ENCODE measurements at regions not wholly inside any gene's neighbourhood (a gene's known extent, or its start where the extent isn't known, plus 50 kb on each side); places are given as distances from the start of the nearest gene placed in this dataset.
"Not testable (repeated sequence)": the region's sequence is repeated elsewhere in the genome, so short reads cannot be mapped to it uniquely, and the experiment has no call there.

- H3K4me3 ChIP-seq (ENCODE audit: low read depth, low read length): no peak overlapping the region
These were observed 99.9 kb downstream of the ANKRD18B start for GRCh38 chr9:33623658-33624586.

GRCh38 chr9:33628318-33628717 is 104.3 kb downstream of the ANKRD18B start:
- H3K4me3 ChIP-seq (ENCODE audit: low read depth, low read length): not testable (repeated sequence)

- H3K4me3 ChIP-seq (ENCODE audit: low read depth, low read length): no peak overlapping the region
These were observed 104.9 kb downstream of the ANKRD18B start for GRCh38 chr9:33628865-33629410.

GRCh38 chr9:33633636-33634035 is 109.6 kb downstream of the ANKRD18B start:
- H3K4me3 ChIP-seq (ENCODE audit: low read depth, low read length): no peak overlapping the region

- H3K4me3 ChIP-seq (ENCODE audit: low read depth, low read length): no peak overlapping the region
These were observed 113.8 kb downstream of the ANKRD18B start for GRCh38 chr9:33637881-33638280.

- no peak overlapping the region for H3K4me3 ChIP-seq (ENCODE audit: low read depth, low read length)
These were observed 114.4 kb downstream of the ANKRD18B start for GRCh38 chr9:33638391-33638915.

- H3K4me3 ChIP-seq (ENCODE audit: low read depth, low read length): no peak overlapping the region
These were observed 121.7 kb downstream of the ANKRD18B start for GRCh38 chr9:33645706-33646105.

GRCh38 chr9:33649463-33649862 is 125.4 kb downstream of the ANKRD18B start:
- no peak overlapping the region for H3K4me3 ChIP-seq (ENCODE audit: low read depth, low read length)

- H3K4me3 ChIP-seq (ENCODE audit: low read depth, low read length): no peak overlapping the region
These were observed 127.1 kb downstream of the ANKRD18B start for GRCh38 chr9:33651125-33651524.

- no peak overlapping the region for H3K4me3 ChIP-seq (ENCODE audit: low read depth, low read length)
These were observed 135.4 kb upstream of the PRSS3 start for GRCh38 chr9:33659921-33660320.

- H3K4me3 ChIP-seq (ENCODE audit: low read depth, low read length): no peak overlapping the region
These were observed 134.6 kb upstream of the PRSS3 start for GRCh38 chr9:33660772-33661171.

GRCh38 chr9:33661176-33661575 is 134.2 kb upstream of the PRSS3 start:
- H3K4me3 ChIP-seq (ENCODE audit: low read depth, low read length): no peak overlapping the region

- no peak overlapping the region for H3K4me3 ChIP-seq (ENCODE audit: low read depth, low read length)
These were observed 132.5 kb upstream of the PRSS3 start for GRCh38 chr9:33662871-33663270.

GRCh38 chr9:33676194-33676745 is 119.1 kb upstream of the PRSS3 start:
- peak overlapping the region; percentile 51 for H3K4me3 ChIP-seq (ENCODE audit: low read depth, low read length)

GRCh38 chr9:33676746-33677505 is 118.4 kb upstream of the PRSS3 start:
- peak overlapping the region; percentile 51 for H3K4me3 ChIP-seq (ENCODE audit: low read depth, low read length)

GRCh38 chr9:33677506-33677809 is 117.9 kb upstream of the PRSS3 start:
- H3K4me3 ChIP-seq (ENCODE audit: low read depth, low read length): peak overlapping the region; percentile 35

GRCh38 chr9:33677961-33678360 is 117.4 kb upstream of the PRSS3 start:
- H3K4me3 ChIP-seq (ENCODE audit: low read depth, low read length): no peak overlapping the region

GRCh38 chr9:33682551-33682950 is 112.8 kb upstream of the PRSS3 start:
- no peak overlapping the region for H3K4me3 ChIP-seq (ENCODE audit: low read depth, low read length)

GRCh38 chr9:33684831-33685230 is 110.5 kb upstream of the PRSS3 start:
- no peak overlapping the region for H3K4me3 ChIP-seq (ENCODE audit: low read depth, low read length)

GRCh38 chr9:33686942-33687341 is 108.4 kb upstream of the PRSS3 start:
- H3K4me3 ChIP-seq (ENCODE audit: low read depth, low read length): no peak overlapping the region

GRCh38 chr9:33687779-33688178 is 107.6 kb upstream of the PRSS3 start:
- H3K4me3 ChIP-seq (ENCODE audit: low read depth, low read length): no peak overlapping the region

Measured in iPS-11a (cell line).